ENCODE measurements at regions not wholly inside any gene's neighbourhood (a gene's known extent, or its start where the extent isn't known, plus 50 kb on each side); places are given as distances from the start of the nearest gene placed in this dataset.

DNA sequence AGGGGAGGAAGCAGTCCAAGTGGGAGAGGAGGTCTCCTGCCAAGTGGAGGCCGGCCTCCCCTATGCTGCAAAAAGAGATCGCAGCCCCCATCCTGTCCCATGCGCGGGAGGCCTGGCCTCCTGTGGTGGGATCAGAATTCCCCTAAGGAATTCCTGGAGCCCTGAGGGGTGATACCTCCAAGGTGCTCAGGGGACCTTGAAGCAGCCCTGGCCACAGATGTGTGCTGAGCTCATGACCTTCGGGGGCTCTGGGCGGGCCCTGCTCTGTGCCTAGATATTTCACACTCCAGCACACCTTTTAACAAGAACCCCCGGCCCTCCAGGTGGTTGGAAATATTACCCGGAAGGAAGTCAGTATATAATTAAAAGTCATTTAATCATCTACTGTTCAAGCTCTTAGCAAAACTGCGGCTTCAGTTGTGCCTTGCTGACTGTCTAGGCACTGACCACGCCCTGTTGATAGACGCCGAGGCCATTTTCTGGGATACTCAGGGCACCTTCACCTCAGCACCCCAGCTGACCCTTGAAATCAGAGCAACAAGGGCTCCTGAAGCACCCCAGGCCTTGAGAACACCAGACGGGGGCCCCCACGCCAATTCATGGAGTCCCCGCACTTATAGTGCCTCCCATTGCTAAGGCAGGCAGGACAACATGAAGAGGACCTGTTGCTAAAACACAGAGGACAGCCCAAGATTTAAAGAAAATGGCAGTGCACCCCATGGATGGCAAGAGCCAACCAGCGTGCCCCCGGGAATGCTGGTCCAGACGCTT, 119.1 kb downstream of the NDUFA10 start:
- no peak for DNase-seq

DNA sequence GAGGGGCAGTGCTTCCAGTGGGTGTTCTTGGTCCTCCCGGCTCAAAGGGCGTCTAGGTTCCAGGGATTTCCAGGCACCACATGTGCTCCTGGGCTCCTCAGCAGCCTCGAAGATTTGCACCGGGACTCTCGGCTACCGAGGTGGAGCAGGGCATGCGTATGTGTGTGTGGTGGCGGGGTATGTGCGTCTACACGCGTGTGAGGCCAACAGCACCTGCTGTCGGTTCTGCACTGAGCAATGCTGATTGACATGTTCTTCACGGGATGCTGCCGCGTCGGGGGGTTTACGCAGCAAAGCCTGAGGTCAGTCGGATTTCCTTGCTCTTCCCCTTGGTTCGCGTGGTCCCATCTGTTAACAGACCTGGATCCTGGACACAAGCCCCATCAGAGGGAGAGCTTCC, 119.8 kb downstream of the NDUFA10 start:
- DNase-seq = no peak

DNA sequence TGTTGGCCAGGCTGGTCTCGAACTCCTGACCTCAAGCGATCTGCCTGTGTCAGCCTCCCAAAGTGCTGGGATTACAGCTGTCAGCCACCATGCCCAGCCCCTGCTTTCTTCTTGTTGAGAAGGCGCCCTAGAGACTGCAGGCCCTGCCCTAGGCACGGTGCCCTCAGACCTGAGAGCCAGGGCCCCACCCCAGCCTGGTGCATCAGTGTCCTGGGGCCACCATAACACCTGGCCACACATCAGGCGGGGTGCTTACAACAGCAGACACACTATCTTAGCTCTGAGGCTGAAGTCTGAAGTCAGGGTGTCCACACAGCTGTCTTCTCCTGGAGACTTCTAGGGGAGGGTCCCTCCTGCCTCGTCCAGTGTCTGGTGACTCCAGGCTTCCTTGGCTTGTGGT, 120.6 kb downstream of the NDUFA10 start:
- DNase-seq = no peak

DNA sequence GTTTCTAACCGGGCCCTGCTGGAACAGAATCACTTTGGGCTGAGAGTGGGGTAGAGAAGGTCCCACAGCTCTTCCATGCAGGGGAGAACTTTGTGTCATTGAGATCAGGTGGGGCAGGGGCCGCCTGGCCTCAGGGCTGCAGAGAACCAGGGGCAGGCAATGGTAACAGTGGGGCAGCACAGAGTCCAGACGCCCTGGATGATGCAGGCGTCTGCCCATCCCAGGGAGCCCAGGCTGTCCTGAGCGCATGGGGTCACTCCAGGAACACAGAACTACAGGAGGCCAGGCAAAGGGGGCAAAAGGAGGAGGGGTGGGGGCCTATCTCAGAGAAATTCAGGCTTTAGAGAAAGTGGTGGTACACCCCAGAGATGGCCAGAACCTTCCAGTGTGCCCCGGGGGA, 121.3 kb downstream of the NDUFA10 start:
- no peak for DNase-seq

DNA sequence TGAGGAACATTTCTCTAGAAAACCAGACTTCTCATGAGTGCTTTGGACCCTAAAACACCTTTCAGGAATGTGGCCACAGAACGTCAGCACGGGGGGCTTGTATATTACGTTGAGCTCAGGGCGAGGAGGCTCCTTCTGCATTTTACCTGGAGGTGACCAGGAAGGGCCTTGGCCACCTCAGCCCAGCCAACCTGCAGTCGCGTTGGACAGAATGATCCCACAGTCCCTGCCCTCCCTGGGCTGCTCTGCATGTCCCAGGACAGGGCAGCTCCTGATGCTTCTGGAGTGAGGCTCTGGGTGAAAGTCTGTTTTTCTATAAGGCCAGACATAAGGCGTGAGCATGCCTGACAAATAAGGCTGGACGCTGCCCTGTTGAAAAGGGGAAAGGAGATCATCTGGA, 121.9 kb downstream of the NDUFA10 start:
- no peak for DNase-seq

DNA sequence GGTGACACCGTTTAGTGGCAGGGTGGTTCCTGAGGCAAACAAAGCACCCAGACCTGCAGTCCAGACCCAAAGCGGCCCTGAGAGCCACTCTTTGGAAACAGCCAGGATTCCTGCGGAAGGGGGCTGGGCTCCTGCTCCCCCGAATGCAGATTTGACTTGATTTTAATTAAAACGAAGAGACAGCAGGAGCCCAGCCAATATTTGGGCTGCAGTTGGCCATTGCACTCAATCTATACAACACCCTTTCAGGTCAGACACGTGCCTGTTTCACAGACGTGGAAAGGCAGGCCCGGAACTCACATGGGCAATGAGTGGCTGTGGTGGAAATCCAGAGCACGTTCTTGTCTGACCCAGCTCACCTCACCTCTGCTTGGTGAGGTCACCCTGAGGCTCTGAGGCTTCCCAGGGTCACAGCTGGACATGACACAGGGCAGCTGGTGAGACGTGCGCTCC, 122.4 kb downstream of the NDUFA10 start:
- no peak for DNase-seq

DNA sequence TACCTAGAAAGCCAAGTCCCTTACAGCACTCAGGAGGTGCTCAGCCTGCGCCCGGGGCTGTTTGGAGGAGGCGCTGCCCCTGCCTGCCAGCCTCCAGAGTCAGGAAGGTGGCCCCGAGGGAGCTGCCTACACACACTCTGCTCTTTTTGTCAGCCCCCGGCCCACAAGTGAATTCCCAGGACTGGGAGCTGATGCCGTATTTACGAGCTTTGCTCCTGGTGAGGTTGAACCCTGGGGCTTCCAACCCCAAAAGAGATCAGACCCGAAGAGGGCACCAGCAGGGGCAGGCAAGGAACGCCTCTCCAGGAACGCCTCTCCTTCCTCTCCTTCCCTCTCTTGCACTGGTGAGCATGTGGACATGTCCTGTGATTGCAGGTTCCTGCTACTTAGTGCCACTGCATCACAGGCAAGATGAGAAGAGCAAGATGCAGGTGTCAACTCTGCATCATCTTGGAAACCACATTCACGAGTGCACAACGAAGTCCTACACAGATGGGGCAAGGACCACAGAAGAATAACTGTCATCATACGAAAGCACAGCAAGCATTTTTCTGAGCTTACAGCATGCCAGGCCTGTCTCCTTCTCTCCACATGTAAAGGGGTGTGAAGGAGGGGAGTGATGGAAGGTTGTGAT, 126.7 kb downstream of the NDUFA10 start:
- DNase-seq = no peak

DNA sequence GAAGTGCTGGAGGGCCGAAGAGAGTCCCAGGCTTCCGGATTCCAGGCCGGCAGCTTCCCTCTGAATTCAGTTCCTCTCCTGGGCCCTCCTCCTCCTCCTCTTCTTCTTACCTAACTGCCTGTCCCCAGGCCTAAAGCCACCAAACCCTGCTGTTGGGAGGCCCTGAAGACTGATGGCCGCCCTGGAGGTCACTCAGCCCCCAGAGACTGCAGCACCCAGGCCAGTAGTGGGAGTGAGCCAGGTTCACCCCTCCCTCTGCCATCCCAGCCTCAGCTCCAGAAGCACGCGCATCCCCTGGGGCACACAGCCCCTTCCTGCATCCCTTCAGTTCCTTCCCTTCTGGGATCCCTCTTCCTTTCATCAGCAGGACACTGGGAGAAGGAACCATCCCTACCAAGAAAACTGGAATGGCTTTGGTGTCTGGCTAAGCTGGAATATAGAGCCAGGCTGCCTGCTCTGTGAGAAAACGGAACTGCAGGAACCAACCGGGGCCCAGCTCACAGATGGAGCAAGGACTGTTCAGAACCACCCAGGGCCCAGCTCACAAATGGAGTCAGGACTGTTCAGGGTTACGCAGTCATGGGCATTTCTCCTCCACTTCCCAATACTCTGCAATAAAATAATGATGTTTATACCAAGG, 127.4 kb downstream of the NDUFA10 start:
- no peak for DNase-seq

DNA sequence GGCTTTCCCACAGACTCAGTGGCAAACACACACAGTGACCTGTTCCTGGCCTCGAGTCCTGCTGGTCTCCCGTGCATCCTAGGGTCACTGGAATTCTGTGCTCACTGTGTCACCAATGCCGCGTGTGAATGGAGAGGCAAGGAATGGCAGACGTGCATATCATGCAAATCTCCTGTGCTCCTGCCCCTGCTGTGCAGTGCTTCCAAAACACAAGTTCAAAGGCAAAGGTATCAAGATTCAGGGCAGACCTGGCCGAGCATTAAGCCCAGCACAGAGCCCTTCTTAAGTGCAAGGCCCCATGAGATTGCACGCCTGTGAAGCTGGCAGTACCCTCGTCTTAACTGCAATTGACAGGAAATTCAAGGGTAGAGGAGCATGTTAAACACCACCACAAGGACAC, 129.1 kb downstream of the NDUFA10 start:
- DNase-seq = no peak

DNA sequence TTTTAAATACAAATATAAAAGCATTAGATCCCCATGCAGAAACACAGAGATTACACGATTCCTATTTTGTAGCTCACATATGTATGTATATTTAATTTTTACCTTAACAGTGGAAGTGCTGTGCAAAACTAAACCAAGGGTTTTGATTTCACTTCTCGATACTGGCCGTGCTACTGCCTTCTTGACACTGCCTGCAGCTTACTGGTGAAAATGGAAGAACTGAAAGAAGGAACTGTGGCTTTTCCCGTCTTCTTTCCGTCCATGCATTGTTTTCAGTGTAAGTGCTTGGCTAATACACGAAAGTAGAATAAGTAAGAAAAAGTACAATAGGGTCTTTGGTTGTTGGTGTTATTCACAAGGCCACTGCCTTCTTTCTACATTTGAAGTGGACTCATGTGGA, 129.5 kb downstream of the NDUFA10 start:
- no peak for DNase-seq

DNA sequence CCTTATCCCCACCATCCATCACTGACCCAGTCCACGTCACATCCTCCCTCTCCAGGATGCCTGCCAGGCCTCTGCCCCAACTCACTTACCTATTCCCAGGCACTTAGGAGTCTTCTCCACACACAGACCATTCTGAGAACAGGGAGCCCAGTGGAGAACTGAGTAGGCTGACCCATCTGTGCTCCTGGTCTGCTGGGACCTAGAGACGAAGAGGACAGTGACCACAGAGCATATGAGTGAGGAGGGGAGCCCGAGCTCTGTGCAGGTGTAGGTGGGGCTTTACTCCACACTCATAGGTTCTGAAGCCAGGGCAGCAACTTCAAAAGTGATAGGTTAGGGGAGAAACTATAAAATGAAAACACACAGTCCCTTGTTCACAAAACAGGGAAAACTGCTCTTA, 130.0 kb downstream of the NDUFA10 start:
- DNase-seq = no peak

DNA sequence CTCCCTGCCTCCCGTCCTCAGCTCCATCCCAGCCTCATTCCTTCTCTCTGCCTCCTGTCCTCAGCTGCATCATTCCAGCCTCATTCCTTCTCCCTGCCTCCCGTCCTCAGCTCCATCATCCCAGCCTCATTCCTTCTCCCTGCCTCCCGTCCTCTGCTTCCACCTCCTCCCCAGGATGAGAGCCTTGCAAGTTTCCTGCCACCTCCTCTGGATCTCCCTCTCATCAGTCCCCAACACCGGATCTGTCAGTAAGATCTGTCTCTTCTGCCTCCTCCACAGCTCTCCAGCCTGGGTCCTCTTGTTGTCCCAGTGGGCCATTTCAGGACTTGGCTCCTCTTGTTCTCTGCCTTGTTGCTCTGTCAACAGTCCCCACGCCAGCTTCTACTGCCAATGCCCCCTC, 130.9 kb downstream of the NDUFA10 start:
- no peak for DNase-seq

DNA sequence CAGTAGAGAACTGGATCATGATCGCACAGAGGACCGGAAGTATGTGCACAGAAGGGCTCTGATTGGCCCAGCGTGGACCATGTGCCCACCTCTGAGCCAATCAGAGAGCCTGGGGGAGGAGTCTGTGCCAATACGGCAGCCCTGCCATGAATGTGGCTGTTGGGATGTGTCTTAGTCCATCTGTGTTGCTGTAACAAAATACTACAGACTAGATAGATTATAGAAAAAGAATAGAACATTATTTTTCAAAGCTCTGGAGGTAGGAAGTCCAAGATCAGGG, 132.0 kb downstream of the NDUFA10 start:
- DNase-seq = no peak

DNA sequence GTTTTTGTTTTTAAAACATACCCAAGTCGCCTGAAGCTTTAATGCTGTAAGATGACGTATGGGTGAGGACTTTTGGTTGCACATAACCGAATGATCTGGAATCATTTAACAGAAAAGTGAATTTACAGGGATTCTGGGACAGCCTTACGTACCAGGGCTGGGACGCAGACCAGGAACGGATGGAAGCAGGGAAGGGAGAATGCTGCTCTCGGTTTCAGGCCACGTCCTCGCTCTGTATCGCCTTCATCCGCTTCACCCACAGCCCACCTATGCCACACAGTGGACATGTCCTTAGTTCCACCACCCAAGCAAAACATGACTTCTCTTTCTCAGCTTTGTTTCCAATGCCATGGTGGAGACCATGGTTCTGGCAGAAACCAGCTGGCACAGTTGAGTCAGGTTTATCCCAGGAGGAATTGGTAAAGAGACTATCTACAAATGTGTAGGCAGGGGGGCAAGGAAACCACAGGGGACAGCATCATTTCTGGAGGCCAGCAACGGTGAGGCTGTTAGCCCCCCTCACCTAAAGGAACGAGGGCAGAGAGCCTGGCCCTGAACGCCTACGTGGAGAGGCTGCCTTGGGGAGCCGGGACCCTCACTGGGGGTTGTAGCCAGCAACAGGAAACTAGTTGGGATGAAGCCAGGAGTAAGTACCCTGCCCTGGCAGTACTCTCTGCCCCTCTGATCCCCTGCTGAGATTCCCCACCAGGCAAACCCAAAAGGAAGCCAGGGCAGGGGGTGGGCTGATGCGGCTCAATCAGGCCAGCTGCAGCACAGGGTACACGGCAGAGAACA, 132.5 kb downstream of the NDUFA10 start:
- DNase-seq = no peak

DNA sequence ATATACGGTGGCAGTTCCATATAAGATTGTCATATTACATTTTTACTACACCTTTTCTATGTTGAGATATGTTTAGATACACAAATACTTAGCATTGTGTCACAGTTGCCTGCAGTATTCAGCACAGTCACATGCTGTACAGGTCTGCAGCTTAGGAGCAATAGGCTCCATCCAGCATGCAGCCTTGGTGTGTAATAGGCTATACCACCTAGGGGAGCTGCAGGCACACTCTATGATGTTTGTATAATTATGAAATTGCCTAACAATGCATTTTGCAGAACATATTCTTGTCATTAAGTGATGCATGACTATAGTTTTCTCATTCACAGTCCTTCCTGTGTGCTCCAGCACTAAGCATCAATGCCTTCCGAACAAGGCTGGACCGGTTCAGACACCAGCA, 133.4 kb downstream of the NDUFA10 start:
- DNase-seq = no peak

DNA sequence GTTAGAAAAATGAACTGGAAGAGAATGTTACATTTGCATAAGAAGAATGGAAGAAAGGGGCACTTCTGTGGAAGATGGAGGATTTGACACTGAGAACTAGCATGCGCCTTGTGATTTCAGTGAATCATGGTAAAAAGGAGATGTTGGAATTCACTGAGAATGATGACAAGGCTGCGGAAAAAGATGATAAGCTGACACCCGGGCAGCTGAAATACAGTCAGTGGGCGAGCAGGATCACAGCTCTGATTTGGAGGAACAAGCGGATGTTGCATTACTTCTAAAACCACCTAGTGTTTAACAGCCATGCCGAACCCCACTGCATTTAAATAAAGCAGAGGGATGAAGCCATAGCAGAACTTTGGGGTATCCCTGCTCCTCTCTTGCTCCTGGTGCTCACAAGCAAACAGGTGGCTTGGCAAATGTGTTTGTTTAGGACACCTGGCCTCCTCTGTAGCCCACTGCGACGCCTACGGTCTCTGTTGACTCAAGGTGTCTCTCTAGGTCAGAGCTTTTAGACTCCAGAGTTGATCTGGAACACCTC, 134.9 kb downstream of the NDUFA10 start:
- no peak for DNase-seq

DNA sequence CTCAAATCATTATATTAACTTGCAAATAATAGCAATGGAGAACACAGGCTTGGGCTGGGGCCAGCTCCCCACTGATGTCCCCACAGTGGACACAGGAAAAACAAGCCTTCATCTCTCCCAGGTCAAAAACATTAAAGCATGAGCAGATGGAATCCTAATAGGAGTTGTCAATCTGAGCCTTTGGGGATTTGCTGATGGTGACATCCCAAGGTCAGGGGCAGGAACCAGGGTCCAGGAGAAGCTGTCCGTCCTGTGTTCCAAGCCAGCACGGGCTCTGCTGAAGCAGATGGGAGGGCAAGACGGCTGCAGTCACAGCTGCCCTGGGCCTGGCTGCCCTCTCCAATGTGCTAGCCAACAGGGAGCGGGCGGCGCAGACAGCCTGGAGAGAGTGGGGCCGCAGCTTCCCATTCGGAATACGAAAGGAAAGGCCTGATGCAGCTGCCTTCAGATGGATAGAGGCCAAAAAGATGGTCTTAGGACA, 135.5 kb downstream of the NDUFA10 start:
- peak in 2 of 3 donors; percentile 47 to 75 for DNase-seq

DNA sequence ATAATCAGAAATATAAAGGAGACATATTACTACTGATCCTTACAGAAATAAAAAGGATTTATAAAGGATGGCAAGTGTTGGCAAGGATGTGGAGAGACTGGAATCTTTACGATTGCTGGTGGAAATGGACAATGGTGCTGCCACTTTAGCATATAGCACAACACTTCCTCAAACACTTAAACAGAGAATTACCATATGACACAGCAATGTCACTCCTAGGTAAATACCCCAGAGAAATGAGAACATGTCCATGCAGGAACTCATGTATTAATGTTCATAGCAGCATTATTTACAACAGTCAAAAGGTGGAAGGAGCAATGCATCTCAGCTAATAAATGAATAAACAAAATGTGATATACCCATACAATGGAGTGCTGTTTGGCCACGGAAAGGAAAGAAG, 137.5 kb downstream of the NDUFA10 start:
- no peak for DNase-seq

DNA sequence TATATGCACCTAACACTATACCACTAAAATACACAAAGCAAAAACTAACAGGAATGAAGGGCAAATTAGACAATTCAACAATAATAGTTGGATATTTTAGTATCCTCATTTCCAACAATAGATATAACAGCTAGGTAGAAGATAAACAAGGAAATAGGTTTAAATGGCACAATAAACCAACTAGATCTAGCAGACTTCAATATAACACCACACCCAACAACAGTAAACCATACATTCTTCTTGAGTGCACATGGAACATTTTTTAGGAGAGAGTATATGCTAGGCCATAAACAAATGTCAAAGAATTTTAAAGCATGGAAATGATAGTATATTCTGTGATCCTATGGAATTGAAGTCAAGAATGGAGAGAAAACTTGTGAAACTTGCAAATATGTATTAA, 138.4 kb downstream of the NDUFA10 start:
- no peak for DNase-seq

DNA sequence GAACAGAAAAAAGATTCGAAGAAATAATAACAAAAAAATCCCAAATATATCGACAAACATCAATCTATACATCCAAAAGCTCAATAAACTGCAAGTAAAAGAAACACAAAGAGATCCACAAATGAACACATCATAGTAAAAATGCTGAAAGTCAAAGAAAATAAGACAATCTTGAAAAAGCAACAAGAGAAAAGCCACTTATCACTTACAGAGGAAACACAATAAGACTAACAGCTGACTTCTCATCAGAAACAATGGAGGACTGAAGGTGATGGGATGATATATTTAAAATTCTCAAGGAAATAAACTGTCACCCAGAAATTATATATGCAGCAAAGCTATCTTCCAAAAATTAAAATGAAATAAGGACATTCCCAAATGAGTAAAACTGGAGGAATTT, 140.3 kb downstream of the NDUFA10 start:
- no peak for DNase-seq

DNA sequence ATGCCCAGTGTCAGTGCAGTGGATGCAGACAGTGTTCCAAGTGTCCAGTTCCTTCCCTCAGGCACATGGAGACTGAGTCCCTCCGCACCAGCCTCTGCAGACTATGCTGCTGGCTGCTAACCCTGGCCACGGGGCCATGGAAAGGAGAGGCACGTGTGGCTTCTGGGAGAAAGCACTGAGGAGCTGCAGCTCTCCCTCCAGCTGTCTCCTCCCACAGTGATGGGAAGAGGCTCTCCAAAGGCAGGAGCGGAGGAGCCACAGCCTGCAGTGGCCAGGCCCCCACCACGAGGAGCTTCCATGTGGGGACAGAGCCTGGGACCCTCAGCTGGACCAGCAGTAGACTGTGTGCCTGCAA, 141.1 kb downstream of the NDUFA10 start:
- DNase-seq = no peak

DNA sequence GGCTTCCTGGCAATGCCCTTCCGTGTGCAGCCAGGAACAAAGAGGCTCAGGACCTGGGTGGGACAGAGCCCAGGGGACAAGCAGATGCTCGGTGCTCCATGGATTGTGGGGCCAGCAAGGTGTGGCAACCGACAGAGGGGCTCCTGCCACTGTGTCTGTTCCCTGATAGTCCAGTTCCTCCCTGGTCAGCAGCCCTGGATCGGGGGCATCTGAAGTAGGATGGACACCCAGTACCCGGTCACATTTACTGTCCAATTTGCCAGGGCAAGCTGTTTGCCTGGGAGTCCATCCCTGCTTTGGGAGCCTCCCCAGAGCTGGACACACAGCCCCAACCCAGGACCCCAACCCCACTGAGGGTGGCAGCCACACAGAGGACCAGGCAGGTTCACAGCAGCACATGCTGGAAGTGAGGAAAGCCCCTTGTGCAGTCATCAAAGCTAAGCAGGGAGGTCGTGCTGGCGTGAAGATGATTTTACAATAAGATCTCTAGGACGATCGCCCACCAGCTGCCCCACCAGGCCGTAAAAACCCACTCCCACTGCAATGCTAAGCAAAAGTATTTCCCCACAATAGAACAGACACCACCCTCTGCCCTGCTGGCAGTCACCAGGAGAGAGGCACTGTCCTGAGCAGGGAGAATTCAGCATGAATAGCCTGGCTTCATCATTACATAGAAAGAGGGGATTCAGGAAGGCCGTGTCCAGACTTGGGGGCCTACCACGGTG, 141.7 kb downstream of the NDUFA10 start:
- DNase-seq = no peak

Data from muscle of back (tissue), 3 donors.